ENCODE measurements at regions not wholly inside any gene's neighbourhood (a gene's known extent, or its start where the extent isn't known, plus 50 kb on each side); places are given as distances from the start of the nearest gene placed in this dataset.
A peak's percentile ranks its signal among the peaks of the same experiment; 100 is the strongest.

DNA sequence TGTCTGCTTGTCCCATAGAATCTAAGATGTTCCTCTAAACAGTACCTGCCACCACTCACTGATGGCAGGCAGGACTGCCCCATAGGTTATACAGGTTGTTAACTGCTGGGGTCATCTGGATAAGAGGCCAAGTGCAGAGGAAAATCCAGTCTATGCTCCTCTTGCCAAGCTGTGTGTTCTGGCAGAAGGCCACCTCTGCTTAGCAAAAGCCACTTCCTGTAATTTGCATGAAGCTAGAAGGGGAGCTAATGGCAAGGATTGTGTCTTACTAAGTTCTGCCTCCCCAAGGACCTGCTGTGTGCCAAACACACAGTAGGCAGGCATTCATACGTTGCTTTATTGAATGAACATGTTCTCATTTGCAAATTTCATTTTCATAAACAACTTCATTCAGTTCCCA lies 445.4 kb downstream of the BCL11B start:
- H3K27ac ChIP-seq (ENCODE audit: low read depth in 1 of 3, low read length in 2 of 3): no peak overlapping the region
- H3K27me3 ChIP-seq (ENCODE audit: control insufficient read depth in 3 of 3, insufficient read depth in 3 of 3, low read length in 3 of 3): no peaks in the 10 kb centered on the region
- H3K9me3 ChIP-seq (ENCODE audit: control insufficient read depth in 2 of 2, insufficient read depth in 1 of 2, low read depth in 1 of 2, low read length in 1 of 2): no peaks in the 10 kb centered on the region
- H3K4me3 ChIP-seq (ENCODE audit: low read depth in 1 of 3, low read length in 3 of 3): no peak overlapping the region
- no peaks in the 10 kb centered on the region for H3K4me1 ChIP-seq (ENCODE audit: control insufficient read depth in 3 of 3, insufficient read depth in 2 of 3, low read depth in 1 of 3, low read length in 2 of 3)
- 52 to 64% (median 61%) methylated on average over 1 of the region's 1 CpG for WGBS, 3 donors
- peak in 1 of 2 donors; percentile 10 for DNase-seq
- no peak for FAIRE-seq
- H3K36me3 ChIP-seq (ENCODE audit: control insufficient read depth in 3 of 3, insufficient read depth in 2 of 3, low read depth in 1 of 3, low read length in 3 of 3): no peaks in the 10 kb centered on the region

DNA sequence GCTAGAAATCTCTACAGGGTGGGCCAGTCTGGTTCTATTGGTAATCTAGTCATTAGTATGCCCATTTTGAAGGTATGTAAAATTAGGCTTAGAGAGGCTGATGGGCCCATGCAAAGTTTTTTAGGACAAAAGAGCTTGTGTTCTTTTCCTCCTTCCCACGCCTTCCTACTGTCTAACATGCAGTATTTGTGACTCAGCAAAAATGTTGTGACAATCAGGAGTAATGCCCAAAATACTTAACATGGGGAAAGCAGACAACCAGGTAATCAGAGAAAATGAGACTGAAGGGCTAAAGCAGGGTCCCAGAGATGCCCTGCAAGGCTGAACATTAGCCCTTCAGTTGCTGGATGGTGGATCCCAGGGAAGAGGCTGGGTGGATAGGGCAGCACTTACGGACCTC lies 437.9 kb downstream of the BCL11B start:
- Histone ChIP-seq H3K9me3 (ENCODE audit: control insufficient read depth in 2 of 2, insufficient read depth in 1 of 2, low read depth in 1 of 2, low read length in 1 of 2) (no peaks in the 10 kb centered on the region), H3K36me3 (ENCODE audit: control insufficient read depth in 3 of 3, insufficient read depth in 2 of 3, low read depth in 1 of 3, low read length in 3 of 3) (no peaks in the 10 kb centered on the region), H3K27me3 (ENCODE audit: control insufficient read depth in 3 of 3, insufficient read depth in 3 of 3, low read length in 3 of 3) (peaks cover 0 to 3% (median 0%) of the 10 kb centered on the region in 3 donors), H3K4me1 (ENCODE audit: control insufficient read depth in 3 of 3, insufficient read depth in 2 of 3, low read depth in 1 of 3, low read length in 2 of 3) (no peaks in the 10 kb centered on the region), H3K4me3 (ENCODE audit: low read depth in 1 of 3, low read length in 3 of 3) (no peak overlapping the region), H3K27ac (ENCODE audit: low read depth in 1 of 3, low read length in 2 of 3) (no peak overlapping the region)
- no peak for FAIRE-seq
- DNase-seq: no peak
- WGBS, 3 donors: 79 to 89% (median 85%) methylated on average over 2 of the region's 2 CpGs

DNA sequence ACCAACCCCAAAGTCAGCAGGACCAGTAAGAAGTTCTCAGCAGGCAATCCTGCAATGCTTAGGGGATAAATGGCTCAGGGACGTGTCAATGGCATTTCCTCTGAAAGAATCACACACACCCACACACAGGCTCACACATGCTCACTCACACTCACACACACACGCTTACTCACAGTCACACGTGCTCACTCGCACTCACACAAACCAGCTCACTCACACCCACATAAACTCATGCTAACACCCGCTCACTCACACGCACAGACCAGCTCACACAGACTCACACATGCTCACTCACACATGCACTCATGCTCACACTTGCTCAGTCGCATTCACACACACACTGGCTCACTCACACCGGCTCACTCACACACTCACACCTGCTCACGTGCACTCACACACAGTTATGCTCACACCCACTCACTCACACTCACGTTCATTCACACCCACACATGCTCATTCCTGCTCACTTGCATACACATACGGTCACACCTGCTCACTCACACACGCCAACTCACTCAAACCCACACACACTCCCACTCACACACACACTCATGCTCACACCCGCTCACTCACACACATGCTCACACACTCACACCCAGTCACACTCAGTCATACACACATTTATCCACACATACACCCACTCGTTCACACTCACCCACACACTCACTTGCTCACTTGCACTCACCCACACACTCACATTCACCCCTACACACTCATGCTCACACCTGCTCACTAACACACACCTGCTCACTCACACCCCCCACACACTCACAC lies 436.8 kb downstream of the BCL11B start:
- WGBS, 3 donors: 89 to 92% (median 92%) methylated on average over 14 of the region's 14 CpGs
- DNase-seq: no peak
- no peak for FAIRE-seq
- Histone ChIP-seq H3K4me1 (ENCODE audit: control insufficient read depth in 3 of 3, insufficient read depth in 2 of 3, low read depth in 1 of 3, low read length in 2 of 3) (no peaks in the 10 kb centered on the region), H3K27me3 (ENCODE audit: control insufficient read depth in 3 of 3, insufficient read depth in 3 of 3, low read length in 3 of 3) (peaks cover 0 to 3% (median 0%) of the 10 kb centered on the region in 3 donors), H3K9me3 (ENCODE audit: control insufficient read depth in 2 of 2, insufficient read depth in 1 of 2, low read depth in 1 of 2, low read length in 1 of 2) (no peaks in the 10 kb centered on the region), H3K4me3 (ENCODE audit: low read depth in 1 of 3, low read length in 3 of 3) (no peak overlapping the region), H3K36me3 (ENCODE audit: control insufficient read depth in 3 of 3, insufficient read depth in 2 of 3, low read depth in 1 of 3, low read length in 3 of 3) (no peaks in the 10 kb centered on the region), H3K27ac (ENCODE audit: low read depth in 1 of 3, low read length in 2 of 3) (no peak overlapping the region)

DNA sequence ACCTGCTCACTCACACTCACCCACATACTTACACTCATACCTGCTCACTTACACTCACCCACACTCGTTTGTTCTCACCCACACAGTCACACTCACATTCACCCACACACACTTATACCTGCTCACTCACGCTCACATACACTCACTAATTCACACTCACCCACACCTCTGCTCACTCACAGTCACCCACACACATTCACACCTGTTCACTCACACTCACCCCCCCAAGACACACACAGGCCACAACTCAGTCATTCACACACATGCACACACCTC lies 436.2 kb downstream of the BCL11B start:
- Histone ChIP-seq H3K27ac (ENCODE audit: low read depth in 1 of 3, low read length in 2 of 3) (no peak overlapping the region), H3K9me3 (ENCODE audit: control insufficient read depth in 2 of 2, insufficient read depth in 1 of 2, low read depth in 1 of 2, low read length in 1 of 2) (no peaks in the 10 kb centered on the region), H3K27me3 (ENCODE audit: control insufficient read depth in 3 of 3, insufficient read depth in 3 of 3, low read length in 3 of 3) (peaks cover 0 to 3% (median 0%) of the 10 kb centered on the region in 3 donors), H3K36me3 (ENCODE audit: control insufficient read depth in 3 of 3, insufficient read depth in 2 of 3, low read depth in 1 of 3, low read length in 3 of 3) (no peaks in the 10 kb centered on the region), H3K4me3 (ENCODE audit: low read depth in 1 of 3, low read length in 3 of 3) (no peak overlapping the region), H3K4me1 (ENCODE audit: control insufficient read depth in 3 of 3, insufficient read depth in 2 of 3, low read depth in 1 of 3, low read length in 2 of 3) (no peaks in the 10 kb centered on the region)
- FAIRE-seq (no peak), DNase-seq (no peak)
- WGBS, 3 donors: 87 to 91% (median 90%) methylated on average over 2 of the region's 2 CpGs

DNA sequence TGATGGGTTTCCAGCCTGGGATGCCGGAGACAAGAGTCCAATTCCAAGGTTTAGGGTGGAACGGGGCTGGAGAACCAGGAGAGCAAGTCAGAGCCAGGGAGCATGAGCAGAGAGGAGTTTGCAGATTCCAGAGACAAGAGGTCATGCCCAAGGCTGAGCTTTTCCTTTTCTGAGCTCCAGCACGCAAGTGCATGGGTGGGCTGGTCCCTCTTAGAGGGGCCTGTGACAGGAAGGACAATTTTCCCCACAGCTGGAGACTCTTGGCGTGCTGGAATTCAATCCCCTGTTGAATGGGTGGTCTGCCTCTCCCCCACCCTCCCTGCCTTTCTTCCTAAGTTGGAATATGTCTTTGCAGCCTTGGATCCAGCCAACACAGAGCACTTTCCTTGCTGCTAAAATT lies 431.9 kb downstream of the BCL11B start:
- Histone ChIP-seq H3K36me3 (ENCODE audit: control insufficient read depth in 3 of 3, insufficient read depth in 2 of 3, low read depth in 1 of 3, low read length in 3 of 3) (no peaks in the 10 kb centered on the region), H3K27me3 (ENCODE audit: control insufficient read depth in 3 of 3, insufficient read depth in 3 of 3, low read length in 3 of 3) (no peaks in the 10 kb centered on the region), H3K9me3 (ENCODE audit: control insufficient read depth in 2 of 2, insufficient read depth in 1 of 2, low read depth in 1 of 2, low read length in 1 of 2) (no peaks in the 10 kb centered on the region), H3K4me3 (ENCODE audit: low read depth in 1 of 3, low read length in 3 of 3) (no peak overlapping the region), H3K27ac (ENCODE audit: low read depth in 1 of 3, low read length in 2 of 3) (no peak overlapping the region), H3K4me1 (ENCODE audit: control insufficient read depth in 3 of 3, insufficient read depth in 2 of 3, low read depth in 1 of 3, low read length in 2 of 3) (no peaks in the 10 kb centered on the region)
- FAIRE-seq (no peak), DNase-seq (no peak)
- WGBS, 3 donors: 45 to 82% (median 71%) methylated on average over 4 of the region's 4 CpGs

DNA sequence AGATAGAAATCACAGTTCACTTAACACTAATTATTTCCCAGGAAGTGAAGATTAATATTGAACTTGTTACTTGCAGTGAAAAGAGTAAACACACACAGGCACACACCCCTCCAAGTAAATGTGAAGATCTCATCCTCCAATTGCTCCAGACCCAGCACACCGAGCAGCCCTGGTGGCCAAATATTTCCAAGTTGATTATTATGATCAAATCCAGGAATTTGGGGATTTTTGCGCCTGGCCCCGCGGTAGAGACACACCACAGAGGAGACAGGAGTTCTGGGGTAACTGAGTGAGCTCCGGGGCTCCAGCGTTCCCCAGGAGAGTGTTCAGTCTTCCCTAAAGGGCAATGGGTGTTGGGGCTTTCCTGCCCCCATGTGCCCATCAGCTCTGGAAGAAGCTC lies 431.5 kb downstream of the BCL11B start:
- Histone ChIP-seq H3K27ac (ENCODE audit: low read depth in 1 of 3, low read length in 2 of 3) (no peak overlapping the region), H3K9me3 (ENCODE audit: control insufficient read depth in 2 of 2, insufficient read depth in 1 of 2, low read depth in 1 of 2, low read length in 1 of 2) (no peaks in the 10 kb centered on the region), H3K27me3 (ENCODE audit: control insufficient read depth in 3 of 3, insufficient read depth in 3 of 3, low read length in 3 of 3) (no peaks in the 10 kb centered on the region), H3K4me1 (ENCODE audit: control insufficient read depth in 3 of 3, insufficient read depth in 2 of 3, low read depth in 1 of 3, low read length in 2 of 3) (no peaks in the 10 kb centered on the region), H3K4me3 (ENCODE audit: low read depth in 1 of 3, low read length in 3 of 3) (no peak overlapping the region), H3K36me3 (ENCODE audit: control insufficient read depth in 3 of 3, insufficient read depth in 2 of 3, low read depth in 1 of 3, low read length in 3 of 3) (no peaks in the 10 kb centered on the region)
- no peak for FAIRE-seq
- DNase-seq: no peak
- WGBS, 3 donors: 68 to 85% (median 81%) methylated on average over 6 of the region's 6 CpGs

DNA sequence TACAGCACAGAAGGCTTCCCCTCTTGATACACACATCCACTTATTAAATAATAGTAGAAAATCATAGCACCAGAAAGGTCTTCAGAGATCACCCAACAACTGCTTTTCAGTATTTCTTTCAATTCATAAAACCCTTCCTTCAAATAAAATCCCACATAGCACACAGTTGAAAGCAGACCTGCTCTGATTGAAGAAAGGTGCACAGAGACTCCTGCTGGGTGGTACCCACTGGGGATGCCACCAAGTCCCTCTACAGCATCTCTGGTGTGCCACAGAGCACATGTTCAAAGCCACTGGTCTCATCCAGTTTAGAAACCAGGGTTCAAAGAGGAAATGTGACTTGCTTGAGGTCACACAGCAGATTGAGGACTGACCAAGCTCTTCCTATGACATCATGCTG lies 427.5 kb downstream of the BCL11B start:
- no peaks in the 10 kb centered on the region for H3K36me3 ChIP-seq (ENCODE audit: control insufficient read depth in 3 of 3, insufficient read depth in 2 of 3, low read depth in 1 of 3, low read length in 3 of 3)
- no peak for FAIRE-seq
- peaks cover 0 to 8% (median 2%) of the 10 kb centered on the region in 3 donors for H3K27me3 ChIP-seq (ENCODE audit: control insufficient read depth in 3 of 3, insufficient read depth in 3 of 3, low read length in 3 of 3)
- H3K9me3 ChIP-seq (ENCODE audit: control insufficient read depth in 2 of 2, insufficient read depth in 1 of 2, low read depth in 1 of 2, low read length in 1 of 2): no peaks in the 10 kb centered on the region
- no peak overlapping the region for H3K4me3 ChIP-seq (ENCODE audit: low read depth in 1 of 3, low read length in 3 of 3)
- H3K4me1 ChIP-seq (ENCODE audit: control insufficient read depth in 3 of 3, insufficient read depth in 2 of 3, low read depth in 1 of 3, low read length in 2 of 3): no peaks in the 10 kb centered on the region
- no peak for DNase-seq
- no peak overlapping the region for H3K27ac ChIP-seq (ENCODE audit: low read depth in 1 of 3, low read length in 2 of 3)

DNA sequence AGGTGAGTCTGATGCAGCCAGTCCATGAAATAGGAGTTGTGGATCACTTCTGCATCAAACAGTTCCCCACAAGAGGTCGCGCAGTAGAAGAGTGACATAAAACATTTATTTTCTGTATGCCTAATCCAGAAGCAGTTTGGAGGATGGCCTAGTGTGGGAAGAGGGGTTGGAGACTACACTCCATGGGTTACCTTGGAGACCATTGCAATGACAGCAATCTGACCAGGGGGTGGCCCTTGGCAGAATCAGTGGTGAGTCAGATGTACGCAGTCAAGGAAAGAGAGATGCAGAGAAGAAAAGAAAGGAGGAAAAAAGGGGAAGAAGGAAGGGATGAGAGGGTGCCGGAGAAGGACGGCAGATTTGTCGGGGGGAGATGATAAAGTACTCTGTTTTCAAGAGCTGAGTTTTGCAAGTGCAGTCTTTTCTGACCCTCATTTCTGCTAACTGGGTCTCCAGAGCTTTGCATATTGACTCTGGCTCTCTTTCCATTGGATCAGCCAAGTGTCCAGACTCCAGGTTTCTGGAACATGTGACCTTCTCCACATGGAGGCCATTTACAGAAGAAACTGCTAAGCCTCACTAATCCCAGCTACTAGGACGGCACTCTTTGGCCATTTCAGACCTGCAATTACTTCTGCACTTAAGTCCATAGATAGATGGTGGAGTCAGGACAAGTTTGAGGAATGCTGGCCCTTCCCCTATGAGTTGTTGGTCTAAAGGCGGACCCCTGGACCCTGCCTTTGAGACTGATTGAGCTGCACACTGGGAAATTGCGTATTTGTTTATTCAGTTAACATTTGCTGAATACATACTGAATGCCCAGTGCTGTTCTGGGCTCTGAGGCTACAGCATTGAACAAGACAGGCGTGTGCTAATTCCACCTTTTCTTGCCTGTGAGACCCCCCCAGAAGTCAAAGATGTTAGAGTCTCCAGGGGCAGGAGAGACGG lies 424.2 kb downstream of the BCL11B start:
- no peaks in the 10 kb centered on the region for H3K36me3 ChIP-seq (ENCODE audit: control insufficient read depth in 3 of 3, insufficient read depth in 2 of 3, low read depth in 1 of 3, low read length in 3 of 3)
- DNase-seq (no peak), FAIRE-seq (no peak)
- H3K4me1 ChIP-seq (ENCODE audit: control insufficient read depth in 3 of 3, insufficient read depth in 2 of 3, low read depth in 1 of 3, low read length in 2 of 3): no peaks in the 10 kb centered on the region
- peaks cover 0 to 8% (median 2%) of the 10 kb centered on the region in 3 donors for H3K27me3 ChIP-seq (ENCODE audit: control insufficient read depth in 3 of 3, insufficient read depth in 3 of 3, low read length in 3 of 3)
- H3K27ac ChIP-seq (ENCODE audit: low read depth in 1 of 3, low read length in 2 of 3): no peak overlapping the region
- no peak overlapping the region for H3K4me3 ChIP-seq (ENCODE audit: low read depth in 1 of 3, low read length in 3 of 3)
- WGBS, 3 donors: 84 to 92% (median 89%) methylated on average over 11 of the region's 11 CpGs
- no peaks in the 10 kb centered on the region for H3K9me3 ChIP-seq (ENCODE audit: control insufficient read depth in 2 of 2, insufficient read depth in 1 of 2, low read depth in 1 of 2, low read length in 1 of 2)
